Fibroblast of villous mesenchyme (primary cell): ENCODE measurements at regions not wholly inside any gene's neighbourhood (a gene's known extent, or its start where the extent isn't known, plus 50 kb on each side); places are given as distances from the start of the nearest gene placed in this dataset.
A peak's percentile ranks its signal among the peaks of the same experiment; 100 is the strongest.

Experiments
- DNase-seq: peaks from one replicate; pipeline ENCODE4 v3.0.0-alpha.2; 2010; ENCODE audit warnings: low read depth
- H3K4me3 ChIP-seq: 2 replicates; pipeline ENCODE4 v1.5.1; 2011; ENCODE audit warnings: low read depth, mild to moderate bottlenecking, low read length
- TF ChIP-seq, protein P1 (sequence below): IDR thresholded peaks from 2 replicates; pipeline ENCODE4 v1.5.1; 2012; ENCODE audit warnings: low read depth, mild to moderate bottlenecking, low read length; ENCODE audit not compliant: insufficient read depth

DNA sequence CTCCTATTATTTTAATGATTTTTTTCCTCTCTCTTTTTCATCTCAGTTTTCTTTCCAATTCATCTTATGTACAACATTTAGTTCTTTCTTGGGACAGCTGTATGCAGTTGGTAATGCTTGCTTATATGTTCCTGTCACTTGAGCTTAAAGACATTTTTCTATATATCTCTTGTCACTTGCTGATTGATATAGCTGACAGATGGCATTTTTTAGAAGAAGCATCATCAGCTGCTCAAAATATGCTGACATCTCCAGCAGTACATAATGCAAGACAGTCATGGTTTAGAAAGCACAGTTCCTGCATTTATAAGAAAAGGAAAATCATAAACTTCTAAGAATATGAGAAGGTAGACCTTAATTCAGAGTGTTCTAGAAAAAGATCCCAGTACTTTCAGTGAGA lies 56.5 kb downstream of the DCAF8L1 start:
- TF ChIP-seq, protein P1, sequence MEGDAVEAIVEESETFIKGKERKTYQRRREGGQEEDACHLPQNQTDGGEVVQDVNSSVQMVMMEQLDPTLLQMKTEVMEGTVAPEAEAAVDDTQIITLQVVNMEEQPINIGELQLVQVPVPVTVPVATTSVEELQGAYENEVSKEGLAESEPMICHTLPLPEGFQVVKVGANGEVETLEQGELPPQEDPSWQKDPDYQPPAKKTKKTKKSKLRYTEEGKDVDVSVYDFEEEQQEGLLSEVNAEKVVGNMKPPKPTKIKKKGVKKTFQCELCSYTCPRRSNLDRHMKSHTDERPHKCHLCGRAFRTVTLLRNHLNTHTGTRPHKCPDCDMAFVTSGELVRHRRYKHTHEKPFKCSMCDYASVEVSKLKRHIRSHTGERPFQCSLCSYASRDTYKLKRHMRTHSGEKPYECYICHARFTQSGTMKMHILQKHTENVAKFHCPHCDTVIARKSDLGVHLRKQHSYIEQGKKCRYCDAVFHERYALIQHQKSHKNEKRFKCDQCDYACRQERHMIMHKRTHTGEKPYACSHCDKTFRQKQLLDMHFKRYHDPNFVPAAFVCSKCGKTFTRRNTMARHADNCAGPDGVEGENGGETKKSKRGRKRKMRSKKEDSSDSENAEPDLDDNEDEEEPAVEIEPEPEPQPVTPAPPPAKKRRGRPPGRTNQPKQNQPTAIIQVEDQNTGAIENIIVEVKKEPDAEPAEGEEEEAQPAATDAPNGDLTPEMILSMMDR = no peak
- no peak overlapping the region for H3K4me3 ChIP-seq
- no peak for DNase-seq

DNA sequence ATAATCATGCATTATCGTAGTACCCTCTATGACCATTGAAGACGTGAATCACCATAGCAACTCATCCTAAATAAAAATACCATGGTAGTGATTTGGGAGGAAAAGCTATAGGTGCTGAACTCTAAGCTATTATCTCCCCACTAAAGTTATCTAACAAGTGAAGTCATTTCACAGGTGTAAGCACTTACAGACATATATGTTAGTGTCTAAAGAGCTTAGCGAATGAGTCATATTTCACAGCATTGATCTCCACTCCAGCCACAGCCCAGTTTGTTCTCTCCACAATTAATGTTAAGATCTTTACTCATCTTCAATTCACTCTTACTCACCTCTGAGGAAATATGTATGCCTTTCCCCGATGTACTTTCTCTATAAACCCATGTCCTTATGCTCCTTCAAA lies 57.0 kb downstream of the DCAF8L1 start:
- H3K4me3 ChIP-seq = no peak overlapping the region
- no peak for DNase-seq
- TF ChIP-seq, protein P1 = no peak

DNA sequence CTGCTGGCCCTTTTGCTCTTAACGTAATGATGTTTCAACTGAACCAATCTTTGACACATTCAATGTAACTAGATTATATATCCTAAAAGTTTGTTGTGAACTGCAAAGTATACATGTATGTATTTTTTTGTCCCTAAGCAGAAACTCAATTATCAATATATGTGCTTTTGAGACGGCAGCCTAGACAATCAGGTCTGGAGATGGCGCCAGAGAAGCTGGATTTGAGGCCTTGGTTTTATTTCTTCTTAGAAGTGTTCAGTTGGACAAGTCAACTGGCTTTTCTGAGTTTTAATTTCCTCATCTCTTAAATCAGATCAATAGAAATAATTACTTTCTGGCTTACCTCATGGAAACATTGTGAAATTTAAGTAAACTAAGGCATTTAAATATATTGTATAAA lies 62.5 kb downstream of the DCAF8L1 start:
- no peak overlapping the region for H3K4me3 ChIP-seq
- TF ChIP-seq, protein P1 = peak; percentile 22
- peak; percentile 17 for DNase-seq

DNA sequence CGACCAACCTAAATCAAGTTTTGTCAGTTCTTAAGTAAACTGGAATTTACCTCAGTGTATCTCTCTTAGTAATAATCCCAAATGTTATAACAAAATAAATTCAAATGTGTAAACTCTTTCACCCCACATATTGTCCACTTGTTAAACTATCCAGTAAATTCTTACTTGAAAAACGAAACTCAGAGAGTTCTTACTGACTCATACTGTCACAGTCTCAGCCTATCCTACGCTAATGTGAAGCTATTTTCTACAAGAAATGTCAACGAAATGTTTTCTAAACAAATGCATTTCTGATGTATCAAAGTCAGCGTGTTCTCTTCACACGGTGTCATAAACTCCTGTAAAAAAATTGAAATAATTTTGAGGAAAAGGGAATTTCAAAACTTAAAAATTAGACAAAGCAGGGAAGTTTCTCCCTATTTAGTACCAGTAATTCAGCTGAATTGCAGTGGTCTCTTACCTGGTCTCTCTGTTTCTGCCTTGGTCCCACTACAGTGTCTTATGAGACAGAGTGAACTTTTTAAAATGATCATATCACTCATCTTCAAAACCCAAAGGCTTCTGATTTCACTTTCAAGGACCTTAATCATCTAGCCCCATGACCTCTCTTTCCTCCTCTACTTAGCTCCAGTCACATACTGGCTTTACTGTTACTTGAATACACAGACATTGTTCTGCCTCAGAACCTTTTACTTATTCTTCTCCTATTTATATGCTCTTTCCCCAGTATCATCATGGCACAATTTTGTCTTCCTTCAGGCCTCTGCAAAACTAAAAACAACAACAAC lies 63.3 kb downstream of the DCAF8L1 start:
- no peak overlapping the region for H3K4me3 ChIP-seq
- peak; percentile 9 for DNase-seq
- TF ChIP-seq, protein P1 = no peak

DNA sequence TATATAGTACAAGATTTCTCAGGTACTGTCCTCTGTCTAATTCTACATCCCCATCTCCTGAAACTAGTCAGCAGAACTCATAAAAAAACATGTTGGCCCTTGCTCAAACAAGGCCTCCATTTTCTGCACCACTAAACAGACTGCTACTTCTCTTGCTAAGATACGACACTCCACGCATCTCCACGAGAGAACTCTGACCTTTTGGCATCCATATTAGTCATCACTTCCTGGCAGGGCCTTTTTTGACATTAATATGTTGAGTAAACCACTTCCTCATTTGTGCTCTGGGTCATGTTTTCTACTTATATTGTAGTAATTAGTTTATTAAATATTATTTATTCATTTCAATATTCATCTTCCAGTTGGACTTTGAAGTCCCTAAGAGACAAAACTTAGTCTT lies 65.6 kb downstream of the DCAF8L1 start:
- no peak overlapping the region for H3K4me3 ChIP-seq
- DNase-seq = peak; percentile 43
- TF ChIP-seq, protein P1 = no peak

DNA sequence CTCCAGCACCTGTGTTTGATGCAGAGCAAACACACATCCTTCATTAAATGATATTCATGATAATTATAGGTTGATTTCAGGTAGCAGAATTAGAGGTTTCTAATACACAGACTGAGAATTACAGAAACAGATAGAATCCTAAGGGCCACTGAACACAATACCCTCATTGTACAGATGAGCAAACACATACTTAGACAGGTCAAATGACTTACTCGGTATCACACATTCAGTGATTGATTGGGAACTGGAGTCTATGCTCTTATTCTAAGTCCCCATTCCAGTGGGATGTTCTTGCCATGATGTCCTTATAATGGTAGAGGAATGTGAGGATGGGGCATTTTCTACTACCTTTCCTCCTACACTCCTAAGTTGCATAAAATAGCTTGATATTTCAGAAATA lies 70.8 kb downstream of the DCAF8L1 start:
- no peak overlapping the region for H3K4me3 ChIP-seq
- TF ChIP-seq, protein P1 = no peak
- no peak for DNase-seq

DNA sequence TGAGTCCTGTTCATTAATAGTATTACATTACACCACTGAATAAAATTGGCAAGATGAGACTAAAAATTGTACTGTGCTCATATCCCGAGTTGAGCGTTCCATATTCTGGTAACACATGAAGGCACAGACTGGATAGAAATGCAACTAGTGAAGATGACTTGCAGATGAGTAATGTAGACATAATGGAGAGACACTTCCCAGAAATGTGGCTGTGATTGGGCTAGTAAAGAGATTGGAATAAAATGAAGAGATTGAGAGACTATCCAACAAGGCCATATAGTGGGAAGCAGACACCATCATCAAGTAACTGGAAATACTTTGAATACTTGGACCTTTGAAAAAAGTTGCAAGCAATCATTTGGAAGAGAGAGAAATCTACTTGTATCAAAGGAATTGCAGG lies 77.3 kb downstream of the DCAF8L1 start:
- no peak for DNase-seq
- H3K4me3 ChIP-seq = no peak overlapping the region
- TF ChIP-seq, protein P1 = no peak
